ENCODE measurements at regions not wholly inside any gene's neighbourhood (a gene's known extent, or its start where the extent isn't known, plus 50 kb on each side); places are given as distances from the start of the nearest gene placed in this dataset.
"Not testable (repeated sequence)": the region's sequence is repeated elsewhere in the genome, so short reads cannot be mapped to it uniquely, and the experiment has no call there.

- TF ChIP-seq CTCF (IDR thresholded peaks at IDR 0.05; ENCODE audit: extremely low read depth in 1 of 2, insufficient read depth in 1 of 2, low read depth in 1 of 2, low read length in 2 of 2); GATA2 (IDR thresholded peaks at IDR 0.05; ENCODE audit: insufficient read depth, insufficient read length, low read depth, low read length); POLR2AphosphoS5 (IDR thresholded peaks at IDR 0.05; ENCODE audit: insufficient read depth, low read depth, low read length); POLR2A (IDR thresholded peaks at IDR 0.05; ENCODE audit: low read depth, low read length); MYC (IDR thresholded peaks at IDR 0.05; ENCODE audit: low read depth, low read length); EZH2 (IDR thresholded peaks at IDR 0.05; ENCODE audit: borderline replicate concordance, low read depth, low read length, severe bottlenecking); FOS (IDR thresholded peaks at IDR 0.05; ENCODE audit: borderline replicate concordance, insufficient read depth, low read length); JUN (IDR thresholded peaks at IDR 0.05; ENCODE audit: borderline replicate concordance, insufficient read depth, insufficient read length, low read depth): not testable (repeated sequence)
- TF ChIP-seq, protein P1, sequence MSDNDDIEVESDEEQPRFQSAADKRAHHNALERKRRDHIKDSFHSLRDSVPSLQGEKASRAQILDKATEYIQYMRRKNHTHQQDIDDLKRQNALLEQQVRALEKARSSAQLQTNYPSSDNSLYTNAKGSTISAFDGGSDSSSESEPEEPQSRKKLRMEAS (IDR thresholded peaks at IDR 0.05; ENCODE audit: insufficient read depth, insufficient read length), result not testable (repeated sequence)
These were observed 167.3 kb downstream of the RBMY1A1 start for GRCh38 chrY:21701951-21702350.

Data from endothelial cell of umbilical vein (primary cell).